HG02678 (cell line): ENCODE measurements at regions not wholly inside any gene's neighbourhood (a gene's known extent, or its start where the extent isn't known, plus 50 kb on each side); places are given as distances from the start of the nearest gene placed in this dataset.
"Not testable (repeated sequence)": the region's sequence is repeated elsewhere in the genome, so short reads cannot be mapped to it uniquely, and the experiment has no call there.

Source experiments
- ATAC-seq: cut with Tn5 transposase; IDR thresholded peaks from one replicate; pipeline ENCODE4 v1.9.1; 2021; ENCODE audit warnings: mild to moderate bottlenecking, moderate library complexity; ENCODE audit not compliant: unreplicated experiment

DNA sequence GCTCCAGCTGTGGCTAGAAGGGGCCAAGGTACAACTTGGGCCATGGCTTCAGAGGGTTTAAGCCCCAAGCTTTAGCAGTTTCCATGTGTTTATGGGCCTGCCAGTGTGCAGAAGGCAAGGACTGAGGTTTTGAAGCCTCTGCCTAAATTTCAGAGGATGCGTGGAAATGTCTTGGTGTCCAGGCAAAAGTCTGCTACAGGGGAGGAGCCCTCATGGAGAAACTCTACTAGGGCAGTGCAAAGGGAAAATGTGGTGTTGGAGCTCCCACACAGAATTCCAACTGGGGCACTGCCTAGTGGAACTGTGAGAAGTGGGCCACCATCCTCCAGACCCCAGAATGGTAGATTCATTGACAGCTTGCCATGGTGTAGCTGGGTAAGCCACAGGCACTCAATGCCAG is 527.2 kb upstream of the RORB start:
- ATAC-seq, result no peak

- ATAC-seq, result not testable (repeated sequence)
These were observed 520.7 kb upstream of the RORB start for GRCh38 chr9:73976424-73976823.

DNA sequence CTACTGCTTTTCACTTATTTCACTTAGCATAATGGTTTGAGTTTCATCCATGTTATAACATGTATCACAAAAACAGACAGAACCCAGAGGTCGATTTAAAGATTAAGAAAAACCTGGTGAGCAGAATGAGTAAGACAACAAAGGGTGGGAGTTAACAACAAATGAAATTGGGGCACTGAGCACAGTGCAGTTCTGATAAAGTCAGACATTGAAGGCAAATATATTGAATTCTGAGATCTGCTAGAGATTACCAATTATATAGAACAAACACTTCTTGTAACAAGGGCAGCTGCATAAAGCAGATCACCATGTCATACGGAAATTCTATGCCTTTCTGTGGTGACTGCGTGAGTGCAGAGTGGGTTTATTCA is 517.3 kb upstream of the RORB start:
- ATAC-seq, result no peak

GRCh38 chr9:73980754-73981153 is 516.4 kb upstream of the RORB start:
- ATAC-seq, result no peak

- no peak for ATAC-seq
These were observed 515.7 kb upstream of the RORB start for GRCh38 chr9:73981405-73981804.

GRCh38 chr9:73995836-73996235 is 501.3 kb upstream of the RORB start:
- no peak for ATAC-seq

- no peak for ATAC-seq
These were observed 500.3 kb upstream of the RORB start for GRCh38 chr9:73996844-73997243.

GRCh38 chr9:74001382-74001781 is 495.8 kb upstream of the RORB start:
- no peak for ATAC-seq

- ATAC-seq, result no peak
These were observed 490.2 kb upstream of the RORB start for GRCh38 chr9:74006935-74007334.

- ATAC-seq, result no peak
These were observed 489.3 kb upstream of the RORB start for GRCh38 chr9:74007833-74008232.

DNA sequence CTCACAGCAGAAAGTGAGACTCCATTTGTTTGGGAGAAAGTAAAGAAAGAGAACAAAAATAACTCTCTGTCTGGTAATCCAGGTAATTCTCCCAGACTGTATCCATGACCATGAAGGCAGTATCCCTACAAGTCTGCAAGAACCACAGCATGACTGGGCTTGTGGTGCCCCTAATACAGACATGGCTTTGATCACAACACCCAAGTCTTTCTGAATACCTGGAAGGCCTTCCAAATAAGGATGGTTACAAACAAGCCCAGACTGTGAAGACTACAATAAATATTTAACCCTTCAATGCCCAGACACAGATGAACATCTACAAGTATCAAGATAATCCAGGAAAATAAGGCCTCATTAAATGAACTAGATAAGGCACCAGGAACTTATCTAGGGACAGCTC is 481.1 kb upstream of the RORB start:
- ATAC-seq, result no peak

GRCh38 chr9:74025402-74025925 is 471.7 kb upstream of the RORB start:
- ATAC-seq, result no peak

DNA sequence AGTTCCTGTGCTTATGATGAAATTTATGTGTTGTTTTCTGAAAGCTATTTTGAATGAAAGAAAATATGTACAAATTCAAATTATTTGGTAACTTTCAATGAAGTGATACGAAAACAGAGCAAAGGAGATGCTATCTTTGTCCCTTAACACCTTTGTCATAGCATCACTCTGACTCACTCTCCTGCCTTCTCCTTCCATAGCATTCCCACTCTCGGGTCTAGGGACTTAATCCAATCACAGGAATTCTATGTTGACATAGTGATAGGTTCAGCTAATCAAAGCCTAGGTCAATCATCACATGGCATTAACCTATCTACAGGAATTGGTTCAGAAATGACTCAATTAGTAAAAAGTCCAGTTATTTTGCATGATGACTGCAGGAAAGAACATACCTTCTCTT is 464.7 kb upstream of the RORB start:
- no peak for ATAC-seq

- ATAC-seq, result no peak
These were observed 461.3 kb upstream of the RORB start for GRCh38 chr9:74035786-74036185.

DNA sequence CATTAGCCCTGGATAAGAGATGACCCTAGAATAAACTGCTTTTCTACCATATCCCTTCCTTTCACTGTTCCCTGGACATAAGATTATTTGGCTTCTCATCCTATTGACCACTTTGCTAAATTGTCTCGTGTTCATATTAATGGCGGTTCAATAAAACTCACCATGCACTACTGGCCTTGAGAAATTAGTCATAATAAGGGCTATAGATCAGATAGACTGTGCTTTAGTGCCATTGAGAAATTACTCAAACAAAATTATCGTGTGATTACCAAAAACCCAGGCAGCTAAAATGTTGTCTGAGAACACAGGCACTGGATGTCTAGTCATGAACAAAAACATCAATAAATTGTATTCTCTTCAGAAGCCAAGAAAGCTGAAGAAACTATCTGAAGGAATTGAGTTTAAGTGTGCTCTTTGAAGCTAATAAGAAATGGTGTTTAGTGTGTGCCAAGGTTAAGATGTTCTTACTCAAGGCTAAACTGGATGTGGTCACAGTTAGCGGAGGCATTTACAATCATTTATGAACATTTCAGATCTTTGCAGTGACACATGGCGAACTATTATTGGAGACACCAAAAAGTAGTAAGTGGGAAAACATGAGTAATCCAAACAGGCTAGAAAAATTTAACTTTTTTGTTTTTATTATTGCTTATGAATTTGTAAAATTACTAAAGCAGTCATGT is 460.4 kb upstream of the RORB start:
- peak; percentile 84 for ATAC-seq

DNA sequence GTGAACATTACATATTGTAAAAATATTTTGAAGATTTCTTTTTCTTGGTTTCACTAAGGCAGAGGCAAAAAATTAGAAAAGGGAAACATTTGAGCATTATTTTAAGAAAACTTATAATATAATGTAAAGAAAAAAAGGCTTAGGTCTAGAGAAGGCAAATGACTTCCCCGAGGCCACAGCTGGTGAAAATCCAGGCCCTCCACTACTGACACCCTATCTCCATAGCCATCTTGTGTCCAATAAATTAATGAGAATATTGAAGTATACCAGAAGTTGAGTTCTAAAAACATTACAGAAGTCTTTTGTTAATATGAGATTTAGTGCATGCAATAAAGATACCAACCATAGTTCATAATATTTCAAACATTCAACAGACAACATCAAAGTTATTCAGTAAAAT is 459.9 kb upstream of the RORB start:
- no peak for ATAC-seq

- ATAC-seq, result no peak
These were observed 455.5 kb upstream of the RORB start for GRCh38 chr9:74041588-74041987.

- no peak for ATAC-seq
These were observed 452.3 kb upstream of the RORB start for GRCh38 chr9:74044844-74045243.

DNA sequence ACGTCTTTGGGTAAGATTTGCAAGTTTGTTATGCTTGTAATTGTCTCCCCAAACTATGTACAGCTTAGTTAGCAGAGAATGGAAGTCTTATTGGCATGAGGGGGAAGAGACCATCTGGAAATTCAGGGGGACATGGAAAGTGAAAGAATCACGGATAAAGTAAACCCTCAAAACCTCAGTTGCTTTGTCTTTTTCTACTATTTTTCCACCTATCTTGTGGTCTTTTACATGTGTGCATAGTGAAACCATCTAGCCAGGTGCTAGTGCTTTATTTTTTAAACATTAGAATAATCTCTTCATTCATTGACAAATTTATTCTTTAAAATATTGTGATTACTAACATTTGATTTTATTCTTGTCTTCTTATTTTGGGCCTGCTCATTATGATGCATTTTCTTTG is 441.1 kb upstream of the RORB start:
- no peak for ATAC-seq

DNA sequence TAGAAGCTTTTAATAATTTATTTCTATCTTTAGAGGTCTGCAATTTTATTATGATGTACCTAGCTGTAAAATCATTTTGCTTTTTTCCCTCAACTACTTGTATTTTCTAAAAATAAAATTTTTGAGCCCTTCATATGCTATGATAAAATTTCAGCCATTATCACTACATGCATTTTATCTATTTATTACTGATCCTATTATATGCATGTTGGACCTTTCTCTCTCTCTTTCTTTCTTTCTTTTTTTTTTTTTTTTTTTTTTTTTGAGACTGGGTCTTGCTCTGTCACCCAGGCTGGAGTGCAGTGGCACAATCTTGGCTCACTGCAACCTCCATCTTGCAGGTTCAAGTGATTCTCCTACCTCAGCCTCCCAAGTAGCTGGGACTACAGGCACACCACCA is 440.1 kb upstream of the RORB start:
- ATAC-seq, result not testable (repeated sequence)

- no peak for ATAC-seq
These were observed 432.4 kb upstream of the RORB start for GRCh38 chr9:74064702-74065101.

- ATAC-seq, result no peak
These were observed 431.0 kb upstream of the RORB start for GRCh38 chr9:74066128-74066527.

- ATAC-seq, result no peak
These were observed 430.5 kb upstream of the RORB start for GRCh38 chr9:74066605-74067004.
